ENCODE measurements at regions not wholly inside any gene's neighbourhood (a gene's known extent, or its start where the extent isn't known, plus 50 kb on each side); places are given as distances from the start of the nearest gene placed in this dataset.

DNA sequence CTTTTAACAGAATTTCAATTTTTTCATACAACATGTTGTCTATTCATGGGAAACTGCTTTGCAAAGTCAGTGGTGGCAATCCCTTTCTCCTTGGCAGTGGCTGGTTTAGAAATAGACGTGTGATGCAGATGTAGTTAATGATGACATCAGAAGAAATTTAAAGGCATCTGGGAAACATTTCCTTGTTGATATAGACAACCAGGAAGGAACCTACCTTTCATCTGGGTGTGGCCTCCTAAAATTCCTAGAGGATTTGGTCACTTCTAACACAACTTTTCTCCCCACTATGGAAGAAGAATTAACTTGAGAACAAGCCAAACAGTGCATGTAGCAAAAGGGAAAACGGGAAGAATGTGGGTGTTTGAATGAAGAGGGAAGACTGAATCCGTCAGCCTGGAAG lies 102.8 kb downstream of the EFNB2 start:
- no peaks in the 10 kb centered on the region for H3K4me1 Mint-ChIP-seq
- no peak for ATAC-seq

DNA sequence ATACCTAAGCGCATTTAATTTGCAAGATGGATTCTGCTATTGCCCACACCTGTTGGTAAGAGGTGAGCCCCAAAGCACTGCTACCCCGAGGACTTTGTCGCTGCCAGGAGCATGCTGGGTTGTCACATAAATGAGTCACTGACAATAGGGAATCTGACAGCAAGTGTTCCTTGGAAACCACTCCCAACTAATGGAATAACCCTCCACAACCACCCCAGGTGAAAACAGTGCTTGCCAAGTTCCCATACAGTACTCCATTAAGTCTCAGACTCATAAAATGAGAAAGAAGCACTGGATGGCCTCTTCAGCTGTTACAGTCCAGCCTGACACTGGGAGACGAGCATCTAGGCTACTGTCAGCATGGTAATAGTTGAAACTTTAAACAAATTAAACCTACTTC lies 108.6 kb downstream of the EFNB2 start:
- Mint-ChIP-seq H3K27me3 (ENCODE audit: insufficient read depth, low read depth, poor library complexity) (peaks cover 5% of the 10 kb centered on the region), H3K4me1 (peaks cover 19% of the 10 kb centered on the region), H3K4me3 (no peak overlapping the region), H3K27ac (no peak overlapping the region; the same call in 1 of the 2 replicates), H3K36me3 (ENCODE audit: low read depth) (no peaks in the 10 kb centered on the region), H3K9me3 (no peaks in the 10 kb centered on the region)
- Histone ChIP-seq H4K20me1 (replicated peaks; ENCODE audit: insufficient read depth) (no peaks in the 10 kb centered on the region), H3K4me2 (no peak overlapping the region), H3K4me1 (ENCODE audit: insufficient read depth) (peaks cover 18% of the 10 kb centered on the region), H3K27ac (ENCODE audit: low read depth) (no peak overlapping the region), H3F3A (replicated peaks; ENCODE audit: low read depth) (no peaks in the 10 kb centered on the region), H3K27me3 (ENCODE audit: insufficient read depth) (no peaks in the 10 kb centered on the region), H3K79me2 (replicated peaks; ENCODE audit: insufficient read depth) (no peaks in the 10 kb centered on the region), H2AFZ (no peak overlapping the region; the same call in 1 of the 2 replicates), H3K9me2 (ENCODE audit: insufficient read depth) (peaks cover 3% of the 10 kb centered on the region), H3K36me3 (ENCODE audit: insufficient read depth) (no peaks in the 10 kb centered on the region), H3K4me3 (no peak overlapping the region)
- ATAC-seq (no peak), DNase-seq (ENCODE audit: low spot score) (no peak)
- TF ChIP-seq STAT1 (IDR thresholded peaks at IDR 0.05; ENCODE audit: unreplicated experiment) (no peak), ZNF114 (CRISPR knock-in tag; IDR thresholded peaks at IDR 0.05) (no peak), POLR2AphosphoS5 (IDR thresholded peaks at IDR 0.05; ENCODE audit: low read depth) (no peak), NANOG (IDR thresholded peaks at IDR 0.05; ENCODE audit: borderline replicate concordance) (no peak)
- TF ChIP-seq, protein P1, sequence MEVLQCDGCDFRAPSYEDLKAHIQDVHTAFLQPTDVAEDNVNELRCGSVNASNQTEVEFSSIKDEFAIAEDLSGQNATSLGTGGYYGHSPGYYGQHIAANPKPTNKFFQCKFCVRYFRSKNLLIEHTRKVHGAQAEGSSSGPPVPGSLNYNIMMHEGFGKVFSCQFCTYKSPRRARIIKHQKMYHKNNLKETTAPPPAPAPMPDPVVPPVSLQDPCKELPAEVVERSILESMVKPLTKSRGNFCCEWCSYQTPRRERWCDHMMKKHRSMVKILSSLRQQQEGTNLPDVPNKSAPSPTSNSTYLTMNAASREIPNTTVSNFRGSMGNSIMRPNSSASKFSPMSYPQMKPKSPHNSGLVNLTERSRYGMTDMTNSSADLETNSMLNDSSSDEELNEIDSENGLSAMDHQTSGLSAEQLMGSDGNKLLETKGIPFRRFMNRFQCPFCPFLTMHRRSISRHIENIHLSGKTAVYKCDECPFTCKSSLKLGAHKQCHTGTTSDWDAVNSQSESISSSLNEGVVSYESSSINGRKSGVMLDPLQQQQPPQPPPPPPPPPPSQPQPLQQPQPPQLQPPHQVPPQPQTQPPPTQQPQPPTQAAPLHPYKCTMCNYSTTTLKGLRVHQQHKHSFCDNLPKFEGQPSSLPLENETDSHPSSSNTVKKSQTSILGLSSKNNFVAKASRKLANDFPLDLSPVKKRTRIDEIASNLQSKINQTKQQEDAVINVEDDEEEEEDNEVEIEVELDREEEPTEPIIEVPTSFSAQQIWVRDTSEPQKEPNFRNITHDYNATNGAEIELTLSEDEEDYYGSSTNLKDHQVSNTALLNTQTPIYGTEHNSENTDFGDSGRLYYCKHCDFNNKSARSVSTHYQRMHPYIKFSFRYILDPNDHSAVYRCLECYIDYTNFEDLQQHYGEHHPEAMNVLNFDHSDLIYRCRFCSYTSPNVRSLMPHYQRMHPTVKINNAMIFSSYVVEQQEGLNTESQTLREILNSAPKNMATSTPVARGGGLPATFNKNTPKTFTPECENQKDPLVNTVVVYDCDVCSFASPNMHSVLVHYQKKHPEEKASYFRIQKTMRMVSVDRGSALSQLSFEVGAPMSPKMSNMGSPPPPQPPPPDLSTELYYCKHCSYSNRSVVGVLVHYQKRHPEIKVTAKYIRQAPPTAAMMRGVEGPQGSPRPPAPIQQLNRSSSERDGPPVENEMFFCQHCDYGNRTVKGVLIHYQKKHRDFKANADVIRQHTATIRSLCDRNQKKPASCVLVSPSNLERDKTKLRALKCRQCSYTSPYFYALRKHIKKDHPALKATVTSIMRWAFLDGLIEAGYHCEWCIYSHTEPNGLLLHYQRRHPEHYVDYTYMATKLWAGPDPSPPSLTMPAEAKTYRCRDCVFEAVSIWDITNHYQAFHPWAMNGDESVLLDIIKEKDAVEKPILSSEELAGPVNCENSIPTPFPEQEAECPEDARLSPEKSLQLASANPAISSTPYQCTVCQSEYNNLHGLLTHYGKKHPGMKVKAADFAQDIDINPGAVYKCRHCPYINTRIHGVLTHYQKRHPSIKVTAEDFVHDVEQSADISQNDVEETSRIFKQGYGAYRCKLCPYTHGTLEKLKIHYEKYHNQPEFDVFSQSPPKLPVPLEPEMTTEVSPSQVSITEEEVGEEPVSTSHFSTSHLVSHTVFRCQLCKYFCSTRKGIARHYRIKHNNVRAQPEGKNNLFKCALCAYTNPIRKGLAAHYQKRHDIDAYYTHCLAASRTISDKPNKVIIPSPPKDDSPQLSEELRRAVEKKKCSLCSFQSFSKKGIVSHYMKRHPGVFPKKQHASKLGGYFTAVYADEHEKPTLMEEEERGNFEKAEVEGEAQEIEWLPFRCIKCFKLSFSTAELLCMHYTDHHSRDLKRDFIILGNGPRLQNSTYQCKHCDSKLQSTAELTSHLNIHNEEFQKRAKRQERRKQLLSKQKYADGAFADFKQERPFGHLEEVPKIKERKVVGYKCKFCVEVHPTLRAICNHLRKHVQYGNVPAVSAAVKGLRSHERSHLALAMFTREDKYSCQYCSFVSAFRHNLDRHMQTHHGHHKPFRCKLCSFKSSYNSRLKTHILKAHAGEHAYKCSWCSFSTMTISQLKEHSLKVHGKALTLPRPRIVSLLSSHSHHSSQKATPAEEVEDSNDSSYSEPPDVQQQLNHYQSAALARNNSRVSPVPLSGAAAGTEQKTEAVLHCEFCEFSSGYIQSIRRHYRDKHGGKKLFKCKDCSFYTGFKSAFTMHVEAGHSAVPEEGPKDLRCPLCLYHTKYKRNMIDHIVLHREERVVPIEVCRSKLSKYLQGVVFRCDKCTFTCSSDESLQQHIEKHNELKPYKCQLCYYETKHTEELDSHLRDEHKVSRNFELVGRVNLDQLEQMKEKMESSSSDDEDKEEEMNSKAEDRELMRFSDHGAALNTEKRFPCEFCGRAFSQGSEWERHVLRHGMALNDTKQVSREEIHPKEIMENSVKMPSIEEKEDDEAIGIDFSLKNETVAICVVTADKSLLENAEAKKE (CRISPR knock-in tag; IDR thresholded peaks at IDR 0.05): no peak

More for the DNA sequence above, 102.8 kb downstream of the EFNB2 start:
- H3K4me3 ChIP-seq: no peak overlapping the region
- TF ChIP-seq STAT1 (IDR thresholded peaks at IDR 0.05; ENCODE audit: unreplicated experiment) (no peak), NANOG (IDR thresholded peaks at IDR 0.05; ENCODE audit: borderline replicate concordance) (no peak)
- TF ChIP-seq, protein P2, sequence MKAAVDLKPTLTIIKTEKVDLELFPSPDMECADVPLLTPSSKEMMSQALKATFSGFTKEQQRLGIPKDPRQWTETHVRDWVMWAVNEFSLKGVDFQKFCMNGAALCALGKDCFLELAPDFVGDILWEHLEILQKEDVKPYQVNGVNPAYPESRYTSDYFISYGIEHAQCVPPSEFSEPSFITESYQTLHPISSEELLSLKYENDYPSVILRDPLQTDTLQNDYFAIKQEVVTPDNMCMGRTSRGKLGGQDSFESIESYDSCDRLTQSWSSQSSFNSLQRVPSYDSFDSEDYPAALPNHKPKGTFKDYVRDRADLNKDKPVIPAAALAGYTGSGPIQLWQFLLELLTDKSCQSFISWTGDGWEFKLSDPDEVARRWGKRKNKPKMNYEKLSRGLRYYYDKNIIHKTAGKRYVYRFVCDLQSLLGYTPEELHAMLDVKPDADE (IDR thresholded peaks at IDR 0.05): no peak
- TF ChIP-seq, protein P3, sequence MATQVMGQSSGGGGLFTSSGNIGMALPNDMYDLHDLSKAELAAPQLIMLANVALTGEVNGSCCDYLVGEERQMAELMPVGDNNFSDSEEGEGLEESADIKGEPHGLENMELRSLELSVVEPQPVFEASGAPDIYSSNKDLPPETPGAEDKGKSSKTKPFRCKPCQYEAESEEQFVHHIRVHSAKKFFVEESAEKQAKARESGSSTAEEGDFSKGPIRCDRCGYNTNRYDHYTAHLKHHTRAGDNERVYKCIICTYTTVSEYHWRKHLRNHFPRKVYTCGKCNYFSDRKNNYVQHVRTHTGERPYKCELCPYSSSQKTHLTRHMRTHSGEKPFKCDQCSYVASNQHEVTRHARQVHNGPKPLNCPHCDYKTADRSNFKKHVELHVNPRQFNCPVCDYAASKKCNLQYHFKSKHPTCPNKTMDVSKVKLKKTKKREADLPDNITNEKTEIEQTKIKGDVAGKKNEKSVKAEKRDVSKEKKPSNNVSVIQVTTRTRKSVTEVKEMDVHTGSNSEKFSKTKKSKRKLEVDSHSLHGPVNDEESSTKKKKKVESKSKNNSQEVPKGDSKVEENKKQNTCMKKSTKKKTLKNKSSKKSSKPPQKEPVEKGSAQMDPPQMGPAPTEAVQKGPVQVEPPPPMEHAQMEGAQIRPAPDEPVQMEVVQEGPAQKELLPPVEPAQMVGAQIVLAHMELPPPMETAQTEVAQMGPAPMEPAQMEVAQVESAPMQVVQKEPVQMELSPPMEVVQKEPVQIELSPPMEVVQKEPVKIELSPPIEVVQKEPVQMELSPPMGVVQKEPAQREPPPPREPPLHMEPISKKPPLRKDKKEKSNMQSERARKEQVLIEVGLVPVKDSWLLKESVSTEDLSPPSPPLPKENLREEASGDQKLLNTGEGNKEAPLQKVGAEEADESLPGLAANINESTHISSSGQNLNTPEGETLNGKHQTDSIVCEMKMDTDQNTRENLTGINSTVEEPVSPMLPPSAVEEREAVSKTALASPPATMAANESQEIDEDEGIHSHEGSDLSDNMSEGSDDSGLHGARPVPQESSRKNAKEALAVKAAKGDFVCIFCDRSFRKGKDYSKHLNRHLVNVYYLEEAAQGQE (IDR thresholded peaks at IDR 0.05; ENCODE audit: unreplicated experiment): no peak
- H3K4me1 ChIP-seq (ENCODE audit: insufficient read depth): no peaks in the 10 kb centered on the region
- no peaks in the 10 kb centered on the region for H3F3A ChIP-seq (replicated peaks; ENCODE audit: low read depth)
- H3K9me3 Mint-ChIP-seq: no peaks in the 10 kb centered on the region; the same call in 2 of the 3 replicates
- no peak overlapping the region for H3K4me2 ChIP-seq
- no peaks in the 10 kb centered on the region for H3K79me2 ChIP-seq (replicated peaks; ENCODE audit: insufficient read depth)
- H3K4me3 Mint-ChIP-seq: no peak overlapping the region
- H3K36me3 ChIP-seq (ENCODE audit: insufficient read depth): no peaks in the 10 kb centered on the region
- peaks cover 12% of the 10 kb centered on the region for H3K9me2 ChIP-seq (ENCODE audit: insufficient read depth)
- no peak overlapping the region for H3K27ac ChIP-seq (ENCODE audit: low read depth)
- no peaks in the 10 kb centered on the region for H3K36me3 Mint-ChIP-seq (ENCODE audit: low read depth)
- no peak overlapping the region for H3K27ac Mint-ChIP-seq
- H3K27me3 Mint-ChIP-seq (ENCODE audit: insufficient read depth, low read depth, poor library complexity): peaks cover 2% of the 10 kb centered on the region
- H4K20me1 ChIP-seq (replicated peaks; ENCODE audit: insufficient read depth): no peaks in the 10 kb centered on the region
- DNase-seq (ENCODE audit: low spot score): no peak
- no peak overlapping the region for H2AFZ ChIP-seq
- H3K27me3 ChIP-seq (ENCODE audit: insufficient read depth): no peaks in the 10 kb centered on the region

Measured in GM23338 (cell line).